HTR-8/SVneo (cell line): ENCODE measurements at regions not wholly inside any gene's neighbourhood (a gene's known extent, or its start where the extent isn't known, plus 50 kb on each side); places are given as distances from the start of the nearest gene placed in this dataset.
A peak's percentile ranks its signal among the peaks of the same experiment; 100 is the strongest.

Source experiments
- DNase-seq: peaks from one replicate; pipeline ENCODE4 v3.0.0; 2011; ENCODE audit warnings: low spot score, mixed read lengths; ENCODE audit not compliant: insufficient read length
- FAIRE-seq: peaks from 2 replicates; lab custom pipeline; 2011; peaks lifted over from hg19 to GRCh38; lab: Jason Lieb, UNC

DNA sequence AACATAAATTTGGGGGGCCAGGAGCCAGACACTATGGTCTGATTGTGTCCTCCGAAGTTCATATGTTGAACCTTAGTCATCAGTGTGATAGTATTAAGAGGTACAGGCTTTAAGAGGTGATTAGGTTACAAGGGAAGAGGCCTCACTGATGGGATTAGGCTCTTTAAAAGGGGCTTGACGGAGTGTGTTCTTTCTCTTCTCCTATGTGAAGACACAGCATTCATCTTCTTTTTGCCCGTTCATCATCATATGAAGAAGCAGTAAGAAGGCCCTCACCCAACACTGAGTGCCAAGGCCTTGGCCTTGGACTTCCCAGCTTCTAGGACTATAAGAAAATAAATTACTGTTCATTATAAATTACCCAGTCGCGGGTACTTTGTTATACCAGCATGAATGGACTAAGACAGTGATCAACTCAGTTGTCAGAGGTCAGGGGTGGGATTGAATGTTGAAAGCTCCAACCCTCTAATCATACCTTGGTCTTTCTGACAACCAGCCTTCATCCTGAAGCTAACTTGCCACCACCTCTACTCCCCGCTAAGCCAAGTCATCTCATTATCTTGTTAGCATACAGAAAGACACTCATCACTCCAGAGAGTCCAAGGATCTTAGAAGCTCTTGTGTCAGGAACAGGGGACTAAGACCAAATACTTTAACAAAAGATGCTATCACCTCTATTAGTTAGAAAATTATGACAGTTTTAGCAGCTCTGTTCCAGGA lies 543.4 kb upstream of the DIPK2B start:
- FAIRE-seq (no peak), DNase-seq (no peak)

- no peak for FAIRE-seq
- peak; percentile 11 for DNase-seq
These were observed 542.4 kb upstream of the DIPK2B start for GRCh38 chrX:45743081-45743533.

DNA sequence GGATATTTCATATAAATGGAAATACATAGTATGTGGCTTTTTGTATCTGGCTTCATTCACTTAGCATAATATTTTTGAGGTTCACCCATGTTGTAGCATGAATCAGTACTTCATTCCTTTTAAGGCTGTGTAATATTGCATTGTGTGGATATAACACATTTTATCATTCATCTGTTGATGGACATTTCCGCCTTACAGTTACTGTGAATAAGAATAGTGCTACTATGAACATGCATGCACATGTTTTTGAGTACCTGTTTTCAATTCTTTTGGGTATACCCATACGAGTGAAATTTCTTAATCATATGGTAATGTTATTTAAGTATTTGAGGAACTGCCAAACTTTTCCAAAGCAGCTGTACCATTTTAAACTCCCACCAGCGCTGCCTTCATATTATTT lies 539.6 kb upstream of the DIPK2B start:
- FAIRE-seq (no peak), DNase-seq (no peak)

GRCh38 chrX:45735571-45735970 lies 534.9 kb upstream of the DIPK2B start:
- FAIRE-seq (no peak), DNase-seq (no peak)

- no peak for FAIRE-seq
- no peak for DNase-seq
These were observed 530.8 kb upstream of the DIPK2B start for GRCh38 chrX:45731448-45731847.

- FAIRE-seq (no peak), DNase-seq (no peak)
These were observed 527.1 kb upstream of the DIPK2B start for GRCh38 chrX:45727761-45728160.

DNA sequence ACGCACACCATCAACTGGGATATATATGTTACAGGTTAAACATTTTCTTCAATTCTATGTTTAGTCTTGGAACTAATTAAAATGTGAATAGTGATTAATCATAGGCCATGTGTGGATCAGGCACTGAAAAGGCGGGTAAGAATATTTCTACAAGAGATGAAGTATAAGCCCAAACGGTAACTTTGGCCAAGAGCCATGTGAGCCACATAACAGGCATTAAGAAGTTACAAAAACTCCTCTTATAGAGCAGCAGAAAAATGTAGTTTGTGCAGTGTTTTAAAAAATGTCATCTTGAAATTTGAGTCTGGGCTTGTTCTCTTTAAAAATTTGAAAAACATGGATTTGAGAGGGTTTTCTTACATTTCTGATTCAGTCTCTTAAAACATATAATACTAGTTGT lies 521.8 kb upstream of the DIPK2B start:
- DNase-seq: no peak
- no peak for FAIRE-seq

DNA sequence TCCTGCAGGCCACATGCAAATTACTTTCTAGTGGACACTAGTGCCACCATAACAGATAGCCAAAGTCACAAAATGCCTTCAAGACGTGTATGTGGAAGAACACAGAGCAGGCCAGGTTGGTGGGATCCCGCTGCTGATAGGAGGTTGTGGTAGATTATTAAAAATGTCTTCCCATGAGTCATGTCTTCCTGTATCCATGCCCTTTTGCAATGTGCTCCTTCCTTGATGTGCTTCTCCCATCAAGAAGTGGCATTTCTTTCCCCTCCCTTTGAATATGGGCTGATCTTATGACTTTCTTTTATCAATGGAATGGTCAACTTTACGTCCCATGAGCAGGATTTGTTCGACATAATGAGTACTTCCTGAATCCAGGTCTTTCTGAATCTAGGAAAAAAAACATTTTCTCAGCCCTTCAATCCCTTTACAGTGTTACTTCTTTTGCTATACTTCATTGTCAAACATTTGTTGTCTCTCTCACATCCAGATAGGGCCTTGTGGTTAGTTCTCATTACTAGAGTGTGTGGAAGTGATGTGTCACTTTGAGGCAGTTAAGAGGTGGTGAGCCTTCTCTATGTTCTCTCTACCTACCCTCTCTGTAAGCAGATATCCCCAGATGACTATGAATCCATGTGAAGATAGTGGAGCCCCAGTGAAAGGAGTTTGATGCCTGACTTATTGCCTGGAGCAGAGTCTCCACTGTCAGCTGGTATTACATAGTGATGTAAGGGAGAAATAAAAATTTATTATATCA lies 519.2 kb upstream of the DIPK2B start:
- no peak for DNase-seq
- FAIRE-seq: no peak

GRCh38 chrX:45718676-45719075 lies 518.0 kb upstream of the DIPK2B start:
- DNase-seq: no peak
- no peak for FAIRE-seq

DNA sequence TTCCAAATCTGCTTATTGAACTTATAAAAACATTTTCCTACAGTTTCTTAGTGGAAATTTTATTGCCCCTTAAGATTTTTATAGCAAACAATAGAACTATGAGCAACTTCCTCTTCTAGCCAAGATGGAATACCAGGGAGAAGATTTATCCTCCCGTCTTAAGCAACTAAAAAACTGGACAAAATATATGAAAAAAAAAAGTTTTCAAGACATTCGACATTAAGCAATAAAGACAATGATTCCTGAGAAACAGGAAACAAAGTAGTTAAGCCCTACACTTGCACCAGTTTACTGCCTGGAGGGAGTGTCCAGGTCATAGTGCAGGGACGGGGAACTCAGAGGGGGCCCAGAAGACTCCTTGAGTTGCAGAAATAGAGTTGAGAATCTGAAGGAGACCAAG lies 516.1 kb upstream of the DIPK2B start:
- FAIRE-seq (no peak), DNase-seq (no peak)

- FAIRE-seq (no peak), DNase-seq (no peak)
These were observed 515.1 kb upstream of the DIPK2B start for GRCh38 chrX:45715748-45716147.

- DNase-seq (no peak), FAIRE-seq (no peak)
These were observed 514.2 kb upstream of the DIPK2B start for GRCh38 chrX:45714866-45715265.

DNA sequence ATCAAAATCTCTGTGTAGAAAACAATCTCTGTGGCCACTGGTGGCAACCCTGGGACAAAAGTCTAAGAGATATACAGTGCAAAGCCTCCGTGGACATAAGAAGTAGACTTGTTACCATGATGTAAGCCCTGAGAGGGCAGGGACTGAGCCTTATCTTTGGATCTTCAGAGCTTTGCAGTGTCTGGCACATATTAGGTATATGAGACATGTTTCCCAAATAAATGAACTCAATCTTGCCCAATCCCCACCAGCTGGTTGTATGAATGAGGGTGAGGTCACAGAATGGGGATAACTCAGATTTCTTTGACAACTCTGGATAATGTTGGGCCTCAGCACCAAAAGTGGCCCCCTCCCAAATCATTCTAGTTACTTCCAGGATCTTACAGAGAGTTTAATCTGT lies 511.4 kb upstream of the DIPK2B start:
- DNase-seq: no peak
- FAIRE-seq: no peak

- FAIRE-seq (no peak), DNase-seq (no peak)
These were observed 510.6 kb upstream of the DIPK2B start for GRCh38 chrX:45711231-45711630.

DNA sequence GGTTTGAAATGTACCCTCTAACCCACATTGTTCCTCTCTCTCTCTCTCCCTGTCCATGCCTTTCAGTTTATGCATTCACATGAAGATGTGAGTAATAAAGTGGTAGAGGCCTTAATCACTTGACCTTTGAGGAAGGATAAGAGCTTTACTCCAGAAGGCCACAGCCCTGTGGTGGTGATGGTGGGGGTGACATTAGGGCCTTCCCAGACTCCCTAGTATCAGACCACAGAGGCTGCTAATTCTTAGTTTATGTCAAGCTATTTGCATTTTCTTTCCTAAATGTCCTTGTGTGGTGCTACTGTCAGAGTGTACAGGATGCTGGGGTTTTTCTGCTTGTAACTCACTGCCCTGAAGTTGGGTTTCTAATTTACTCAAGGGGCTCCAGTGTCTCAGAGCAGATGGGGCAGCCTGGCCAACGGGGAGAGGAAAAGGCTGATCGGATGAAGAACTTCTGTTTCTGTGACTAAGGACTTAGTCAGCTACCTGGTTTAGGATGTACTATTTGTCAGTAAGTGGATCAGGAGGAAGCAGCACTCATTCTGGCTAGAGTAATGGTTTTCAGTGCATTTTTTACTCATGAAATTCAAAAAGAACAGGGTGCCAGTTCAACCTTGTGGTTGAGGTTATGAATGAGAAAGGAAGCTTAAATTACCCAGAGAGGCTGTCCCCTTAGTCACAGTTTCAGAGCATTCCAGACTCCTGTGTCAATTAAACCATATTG lies 509.6 kb upstream of the DIPK2B start:
- no peak for FAIRE-seq
- DNase-seq: peak; percentile 4

- no peak for DNase-seq
- no peak for FAIRE-seq
These were observed 508.7 kb upstream of the DIPK2B start for GRCh38 chrX:45709381-45709780.

DNA sequence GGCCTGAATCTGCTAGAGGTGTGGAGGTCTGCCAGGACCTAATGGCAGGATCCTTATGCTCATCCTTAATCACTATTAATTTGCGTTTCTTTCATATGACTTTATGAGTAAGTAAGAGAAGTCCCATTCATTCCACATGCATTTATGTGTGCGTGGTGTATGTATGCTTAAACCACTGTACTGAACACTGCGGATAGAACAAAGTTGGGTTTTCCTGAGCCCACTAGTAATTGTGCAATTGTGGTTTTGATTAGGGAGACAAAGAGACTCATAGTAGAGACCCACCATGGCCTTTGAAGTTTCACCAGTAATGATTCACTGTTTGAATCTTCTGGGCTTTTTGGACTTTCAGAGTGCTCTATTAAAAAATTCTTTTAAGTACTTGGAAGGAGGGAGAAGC lies 498.5 kb upstream of the DIPK2B start:
- no peak for DNase-seq

GRCh38 chrX:45697591-45697990 lies 496.9 kb upstream of the DIPK2B start:
- no peak for FAIRE-seq
- DNase-seq: peak; percentile 6

More for the DNA sequence above, 498.5 kb upstream of the DIPK2B start:
- no peak for FAIRE-seq

DNA sequence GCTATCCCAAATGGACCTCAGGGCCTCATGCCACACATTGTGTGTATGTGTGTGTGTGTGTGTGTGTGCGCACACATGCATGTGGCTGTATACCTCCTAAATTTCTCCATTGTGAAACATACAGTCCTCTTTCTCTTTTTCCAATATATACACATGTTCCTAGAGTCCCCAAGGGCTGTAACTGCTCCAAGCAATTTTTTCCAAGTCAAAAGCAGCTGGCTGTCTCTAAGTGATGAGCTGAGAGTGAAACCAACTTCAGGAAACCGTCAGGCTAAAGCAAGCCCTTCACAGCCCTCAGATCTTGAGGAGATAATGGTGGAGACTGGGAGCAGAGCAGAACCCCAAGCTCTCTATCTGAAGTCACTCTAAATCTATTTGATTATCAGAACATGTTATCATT lies 496.1 kb upstream of the DIPK2B start:
- no peak for FAIRE-seq

DNA sequence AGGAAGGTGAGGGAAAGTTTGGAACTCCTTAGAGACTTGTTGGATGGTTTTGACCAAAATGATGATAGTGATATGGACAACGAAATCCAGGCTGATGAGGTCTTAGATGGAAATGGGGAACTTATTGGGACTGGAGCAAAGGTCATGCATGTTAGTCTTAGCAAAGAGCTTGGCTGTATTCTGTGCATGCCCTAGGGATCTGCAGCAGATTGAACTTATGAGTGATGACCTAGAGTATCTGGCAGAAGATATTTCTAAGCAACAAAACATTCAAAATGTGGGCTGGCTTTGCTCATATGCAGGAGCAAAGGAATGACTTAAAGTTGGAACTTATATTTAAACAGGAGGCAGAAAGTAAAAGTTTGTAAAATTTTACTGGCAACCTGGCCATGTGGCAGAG lies 489.3 kb upstream of the DIPK2B start:
- DNase-seq (no peak), FAIRE-seq (no peak)

More for the DNA sequence above, 496.1 kb upstream of the DIPK2B start:
- no peak for DNase-seq

- DNase-seq: no peak
- FAIRE-seq: no peak
These were observed 483.2 kb upstream of the DIPK2B start for GRCh38 chrX:45683914-45684313.
